ENCODE measurements at regions not wholly inside any gene's neighbourhood (a gene's known extent, or its start where the extent isn't known, plus 50 kb on each side); places are given as distances from the start of the nearest gene placed in this dataset.

DNA sequence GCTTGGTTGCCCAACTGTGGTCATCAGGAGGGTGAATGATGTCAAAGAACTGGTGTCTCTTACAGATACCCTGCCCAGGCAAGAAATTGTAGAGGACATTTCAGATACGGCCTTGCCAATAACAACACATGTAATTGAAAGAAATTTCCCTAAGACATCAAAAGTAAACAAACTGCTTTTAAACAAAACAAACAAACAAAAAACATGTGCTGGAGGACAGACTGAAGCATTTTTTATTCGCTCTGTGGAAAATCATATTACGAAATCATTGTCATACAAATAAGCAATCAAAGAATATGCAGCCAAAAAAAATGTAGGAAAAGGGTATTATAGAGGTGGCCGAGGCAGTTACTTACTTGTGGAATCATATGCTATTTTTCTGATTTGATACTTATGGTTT, 52.1 kb upstream of the MYEOV start:
- ChIA-PET CTCF (no interaction called here), POLR2A (no interaction called here)

DNA sequence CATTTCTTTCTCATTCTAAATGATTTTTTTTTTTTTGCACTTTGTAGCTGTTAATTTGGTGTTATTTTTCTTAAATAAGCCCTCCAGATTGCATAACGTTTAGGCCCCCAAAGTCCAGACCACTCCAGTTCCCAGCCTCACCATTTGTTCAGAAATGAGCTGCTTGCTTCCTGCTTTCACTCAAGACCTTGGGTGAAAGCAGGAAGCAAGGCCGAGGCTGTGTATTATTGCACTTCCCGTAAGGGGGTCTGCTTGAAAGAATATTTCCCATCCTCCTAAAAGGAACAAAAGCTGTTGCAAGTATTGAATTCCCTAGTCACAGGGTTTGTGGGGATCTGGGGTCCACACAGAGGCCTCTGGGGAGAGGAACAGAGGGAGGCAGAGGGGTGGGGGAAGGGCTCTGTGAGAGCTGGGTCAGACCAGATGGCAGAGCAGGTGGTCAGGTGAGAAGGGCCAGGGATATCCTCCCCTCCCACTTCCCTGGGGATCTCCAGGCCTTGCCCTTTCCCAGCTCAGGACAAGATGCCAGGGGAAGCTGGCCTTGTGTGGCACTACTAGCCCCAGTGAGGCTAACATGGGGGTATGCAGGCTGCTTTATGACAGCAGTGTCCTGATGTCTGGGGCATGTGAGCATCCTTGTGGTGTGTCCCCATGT, 51.6 kb upstream of the MYEOV start:
- ChIA-PET POLR2A (no interaction called here), CTCF (interaction anchor here (0.6 kb wide), 1 partner anchor 569 kb away, joined by 3 read pairs; no protein-coding TSS in a partner anchor)

DNA sequence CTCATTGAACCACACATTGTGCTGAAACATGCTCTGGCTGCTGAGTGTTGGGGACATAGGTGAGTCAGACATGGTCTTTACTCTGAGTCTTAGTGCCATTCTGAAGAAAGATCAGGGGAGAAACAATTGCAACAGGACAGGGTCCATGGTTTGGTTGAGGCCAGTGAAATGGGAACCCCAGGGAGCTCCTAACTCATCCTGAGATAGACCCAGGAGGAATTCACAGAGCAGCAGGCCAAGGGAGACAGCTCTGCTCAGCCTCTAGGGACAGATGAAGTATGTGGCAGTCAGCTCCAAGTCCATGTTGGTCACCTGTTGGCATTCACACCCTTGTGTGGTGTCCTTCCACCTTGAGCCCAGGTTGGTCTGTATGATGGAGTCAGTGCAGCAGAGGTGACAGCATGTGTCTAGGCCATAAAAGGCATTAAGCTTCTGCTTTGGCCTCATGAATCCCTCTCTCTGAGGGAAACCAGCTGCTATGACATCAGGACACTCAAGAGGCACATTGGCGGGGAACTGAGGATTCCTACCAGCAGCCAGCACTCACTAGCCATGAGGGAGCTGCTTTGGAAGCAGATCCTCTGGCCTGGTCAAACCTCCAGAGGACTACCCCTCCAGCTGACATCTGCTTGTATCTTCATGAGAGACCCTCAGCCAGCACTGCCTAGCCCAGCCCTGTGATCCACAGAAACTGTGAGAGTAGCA, 50.3 kb upstream of the MYEOV start:
- ChIA-PET CTCF (interaction anchor here (0.6 kb wide), 1 partner anchor 304 kb away, joined by 4 read pairs; no protein-coding TSS in a partner anchor), POLR2A (no interaction called here)

All from activated CD8-positive, alpha-beta memory T cell treated with anti-CD3 and anti-CD28 coated beads for 36 hours (primary cell).